ENCODE measurements at regions not wholly inside any gene's neighbourhood (a gene's known extent, or its start where the extent isn't known, plus 50 kb on each side); places are given as distances from the start of the nearest gene placed in this dataset.

GRCh38 chr2:191626497-191627151 lies 51.3 kb upstream of the NABP1 start:
- TF ChIP-seq CTCF (conservative IDR thresholded peaks at IDR 0.05 in 1 of 2, IDR thresholded peaks at IDR 0.05 in 1 of 2; ENCODE audit: extremely low read depth in 1 of 2, insufficient read depth in 1 of 2, low read depth in 1 of 2, low read length in 2 of 2) (no peak), EZH2 (IDR thresholded peaks at IDR 0.05; ENCODE audit: borderline replicate concordance, low read length) (no peak)
